CD4-positive, alpha-beta T cell treated with Interleukin-1 beta for 1 hour (primary cell): ENCODE measurements at regions not wholly inside any gene's neighbourhood (a gene's known extent, or its start where the extent isn't known, plus 50 kb on each side); places are given as distances from the start of the nearest gene placed in this dataset.
"Not testable (repeated sequence)": the region's sequence is repeated elsewhere in the genome, so short reads cannot be mapped to it uniquely, and the experiment has no call there.

Source experiments
- DNase-seq, 2 donors: peaks; one replicate each; pipeline ENCODE4 v3.0.0-alpha.2; 2020 to 2022

DNA sequence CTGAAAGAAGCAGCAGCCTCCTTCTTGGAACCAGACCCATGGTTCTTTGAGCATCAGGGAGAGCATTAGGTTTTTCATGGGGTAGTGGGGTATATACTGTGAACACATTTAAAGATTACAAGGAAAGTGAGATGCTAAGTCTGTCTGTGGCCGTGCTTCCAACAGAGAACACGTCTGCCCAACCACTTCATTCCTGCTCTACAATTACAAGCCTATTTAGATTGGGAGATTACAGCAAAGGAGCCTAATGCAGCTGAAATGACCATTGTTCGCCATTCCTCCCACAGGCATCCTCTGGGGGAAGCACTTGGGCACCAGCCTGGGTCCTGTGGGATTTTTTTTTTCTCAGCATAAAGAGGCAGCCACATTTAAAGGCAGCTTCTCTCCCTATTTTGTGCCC is 536.4 kb downstream of the XPNPEP1 start:
- no peak for DNase-seq

DNA sequence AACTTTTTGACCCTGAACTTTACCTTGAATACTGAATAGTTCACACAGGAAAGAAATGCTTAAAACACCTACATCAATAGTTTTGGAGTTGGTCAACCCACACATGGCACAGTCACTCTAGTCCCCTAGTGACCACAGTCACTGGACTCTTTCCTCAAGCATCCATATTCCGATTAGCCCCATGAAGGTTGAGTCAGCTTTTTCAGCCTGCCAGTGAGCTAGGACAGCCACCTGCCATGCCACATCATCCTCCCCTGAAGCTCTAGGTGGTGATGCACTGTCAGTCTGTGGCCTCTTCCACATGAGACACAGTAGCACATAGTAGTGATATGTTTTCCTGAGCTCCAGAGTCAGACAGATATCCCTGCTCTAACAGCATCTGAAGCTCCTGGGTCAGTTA is 537.2 kb downstream of the XPNPEP1 start:
- DNase-seq: no peak

DNA sequence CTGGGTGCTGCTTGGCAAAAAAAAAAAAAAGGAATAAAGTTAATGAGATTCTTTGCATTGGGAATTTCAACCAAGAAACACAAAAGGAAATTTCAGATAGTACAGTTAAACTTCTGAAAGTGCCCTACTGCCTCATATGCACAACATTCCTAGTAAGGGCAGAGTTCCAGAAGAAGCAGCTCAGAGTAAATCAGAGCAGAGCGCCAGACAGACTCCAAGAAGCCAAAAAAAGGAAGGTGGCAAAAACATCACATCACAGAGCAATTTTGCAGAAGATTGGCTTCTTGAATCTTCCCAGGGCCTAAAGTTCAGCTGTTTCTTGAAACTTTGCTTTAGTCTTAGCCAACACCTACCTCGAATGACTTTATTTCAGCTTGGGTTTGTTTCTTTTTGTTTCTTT is 544.1 kb downstream of the XPNPEP1 start:
- DNase-seq: no peak

DNA sequence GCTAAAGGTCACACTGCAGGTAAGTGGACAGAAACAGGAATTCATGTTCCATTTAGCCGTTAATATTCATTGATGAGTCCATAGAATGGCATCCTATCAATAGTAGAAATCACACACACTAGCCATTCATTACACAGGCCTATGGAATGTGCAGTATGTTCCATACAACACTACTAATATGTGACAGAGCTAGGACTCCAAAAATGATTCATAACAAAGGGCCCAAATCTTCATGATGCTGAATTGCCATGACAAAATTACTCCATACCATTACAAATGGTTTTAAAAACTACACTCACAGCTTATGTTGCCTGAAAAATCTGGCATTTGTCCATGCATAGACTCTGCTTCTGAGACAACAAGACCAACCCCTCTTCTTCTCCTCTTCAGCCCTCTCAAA is 549.1 kb downstream of the XPNPEP1 start:
- DNase-seq: no peak

DNA sequence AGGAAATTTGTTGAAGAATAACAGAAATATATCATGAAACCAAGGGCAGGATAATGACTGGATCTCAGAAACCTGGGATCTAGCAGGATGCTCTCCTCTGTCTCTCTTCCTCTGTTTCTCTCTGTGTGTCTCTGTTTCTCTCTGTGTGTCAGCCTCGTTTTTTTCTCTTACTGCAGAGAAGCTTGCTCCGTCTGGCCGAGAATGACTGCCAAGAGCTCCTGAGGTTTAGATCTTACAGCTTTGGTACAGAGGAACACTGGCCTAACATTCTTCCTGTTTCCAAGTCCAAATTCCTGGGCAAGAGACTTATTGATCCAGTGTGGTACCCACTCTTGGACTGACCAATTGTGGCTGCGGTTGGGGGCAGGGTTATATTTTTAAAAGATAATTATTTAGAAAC is 564.0 kb downstream of the XPNPEP1 start:
- DNase-seq: no peak

DNA sequence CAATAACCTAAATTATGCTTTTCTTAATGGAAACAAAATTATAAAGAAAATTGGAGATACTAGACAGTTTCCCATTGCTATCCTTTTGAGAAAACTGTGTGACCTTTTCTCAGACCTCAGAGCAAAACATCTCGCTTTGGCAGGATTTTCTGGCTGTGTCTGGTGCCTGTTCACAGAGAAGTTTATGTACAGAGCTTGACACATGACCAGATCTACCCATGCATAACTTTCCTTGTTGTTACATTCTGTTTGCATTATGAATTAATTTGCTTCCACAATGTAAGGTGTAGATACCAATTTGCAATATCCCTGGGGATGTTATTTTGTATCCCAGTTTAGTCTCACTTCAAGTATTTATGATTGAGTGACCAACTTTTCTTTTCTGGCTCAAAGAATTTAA is 565.0 kb downstream of the XPNPEP1 start:
- DNase-seq: no peak

DNA sequence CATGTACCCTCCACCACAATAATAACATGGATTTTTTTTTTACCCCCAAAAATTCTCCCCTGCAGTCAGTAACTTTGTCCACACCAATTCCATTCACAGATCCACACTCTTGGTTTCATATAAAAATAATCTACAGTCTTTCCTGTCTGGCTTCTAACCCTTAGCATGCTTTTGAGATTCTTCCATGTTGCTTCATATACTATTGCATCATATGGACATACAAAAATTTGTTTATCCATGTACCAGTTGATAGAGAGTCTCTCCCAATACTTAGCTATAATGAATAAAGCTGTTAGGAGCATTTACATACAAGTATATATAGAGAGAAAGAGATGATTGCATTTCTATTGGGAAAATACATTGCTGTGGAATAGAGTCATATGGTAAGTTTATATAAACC is 575.0 kb downstream of the XPNPEP1 start:
- DNase-seq: no peak

DNA sequence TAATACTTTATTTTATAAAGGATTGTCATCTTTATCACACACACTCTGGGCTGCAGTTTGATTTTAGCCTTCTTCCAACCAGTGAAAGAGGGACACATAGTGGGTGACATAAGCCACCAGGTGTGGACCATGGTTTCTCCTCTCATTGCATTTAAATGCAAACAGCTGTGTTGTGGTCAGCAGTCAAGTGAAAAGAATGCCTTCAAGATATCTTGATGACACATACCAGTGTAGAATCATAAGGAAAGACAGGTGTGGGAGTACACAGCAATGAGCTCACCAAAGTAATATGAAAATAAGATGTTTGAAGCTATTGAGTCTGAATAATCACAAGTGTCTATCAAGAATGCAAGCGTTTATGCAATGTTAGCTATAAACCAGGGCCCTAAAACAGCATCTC is 580.0 kb downstream of the XPNPEP1 start:
- DNase-seq: no peak

DNA sequence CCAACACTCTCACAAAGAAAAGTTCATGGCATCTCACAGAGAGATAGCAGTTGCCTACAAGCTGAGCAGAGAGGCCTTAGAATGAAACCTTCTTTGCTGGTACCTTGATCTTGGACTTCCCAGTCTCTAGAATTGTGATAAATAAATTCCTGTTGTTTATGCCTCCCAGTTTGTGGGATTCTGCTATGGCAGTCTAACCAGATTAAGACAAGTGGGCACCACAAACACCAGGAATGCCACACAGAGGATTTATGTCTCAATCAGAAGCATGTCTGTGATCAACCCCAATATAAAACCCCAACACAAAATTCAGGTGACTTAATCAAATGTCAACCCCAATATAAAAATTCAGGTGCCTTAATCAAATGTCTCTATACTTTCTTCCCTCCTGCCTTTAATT is 581.3 kb downstream of the XPNPEP1 start:
- no peak for DNase-seq

DNA sequence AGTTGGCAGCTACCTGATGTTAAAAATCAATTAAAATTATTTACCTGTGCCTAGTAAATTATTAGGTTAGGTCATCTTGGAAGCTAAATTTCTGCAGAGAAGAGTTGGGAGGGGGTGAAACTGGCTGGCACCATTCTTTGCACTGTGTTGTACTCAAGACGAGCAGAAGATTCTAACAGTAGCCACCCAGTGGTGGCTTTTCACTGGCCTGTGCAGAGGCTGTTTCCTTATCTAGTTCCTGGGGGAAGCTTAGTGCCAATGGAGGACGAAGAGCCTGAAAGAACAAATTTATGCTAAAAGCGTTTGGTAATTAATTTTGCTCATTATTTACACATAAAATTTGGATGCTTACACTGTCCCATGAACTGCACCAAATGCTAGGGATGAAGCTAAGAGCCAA is 595.3 kb downstream of the XPNPEP1 start:
- no peak for DNase-seq

DNA sequence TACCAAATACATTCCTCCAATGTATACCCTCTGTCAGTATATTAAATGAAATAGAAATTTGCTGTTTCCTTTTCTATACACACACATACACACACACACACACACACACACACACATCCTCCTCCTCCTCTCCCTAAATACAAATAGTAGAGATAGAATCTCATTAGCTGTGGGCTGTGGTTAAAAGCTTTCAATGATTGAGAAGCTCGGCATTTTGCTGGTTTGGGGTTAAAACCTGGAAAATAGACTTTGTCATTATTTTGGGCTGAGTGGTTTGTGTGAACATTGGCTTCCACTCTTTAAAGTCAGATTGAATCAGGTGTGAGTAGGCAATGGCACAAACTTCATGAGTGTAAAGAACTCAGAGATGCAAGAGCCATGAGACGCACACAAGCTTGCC is 596.0 kb downstream of the XPNPEP1 start:
- DNase-seq: no peak

DNA sequence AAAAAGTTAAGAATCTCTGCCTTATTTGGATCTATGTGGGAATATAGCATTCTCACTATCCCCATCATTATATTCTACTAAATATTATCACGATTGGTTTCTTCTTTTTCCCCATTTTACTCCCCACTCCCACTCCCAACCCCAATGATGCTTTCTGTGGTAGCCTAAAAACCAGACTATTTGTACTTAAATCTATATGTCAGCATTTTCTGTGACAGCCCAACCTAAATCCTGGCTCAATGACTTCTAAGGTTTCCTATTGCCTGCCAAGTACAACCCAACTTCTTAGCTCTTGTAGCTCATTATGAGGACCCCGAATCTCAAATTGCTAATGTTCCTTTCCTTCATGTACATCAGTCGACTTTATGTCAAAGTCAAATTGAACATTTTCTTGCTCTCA is 598.6 kb downstream of the XPNPEP1 start:
- no peak for DNase-seq

DNA sequence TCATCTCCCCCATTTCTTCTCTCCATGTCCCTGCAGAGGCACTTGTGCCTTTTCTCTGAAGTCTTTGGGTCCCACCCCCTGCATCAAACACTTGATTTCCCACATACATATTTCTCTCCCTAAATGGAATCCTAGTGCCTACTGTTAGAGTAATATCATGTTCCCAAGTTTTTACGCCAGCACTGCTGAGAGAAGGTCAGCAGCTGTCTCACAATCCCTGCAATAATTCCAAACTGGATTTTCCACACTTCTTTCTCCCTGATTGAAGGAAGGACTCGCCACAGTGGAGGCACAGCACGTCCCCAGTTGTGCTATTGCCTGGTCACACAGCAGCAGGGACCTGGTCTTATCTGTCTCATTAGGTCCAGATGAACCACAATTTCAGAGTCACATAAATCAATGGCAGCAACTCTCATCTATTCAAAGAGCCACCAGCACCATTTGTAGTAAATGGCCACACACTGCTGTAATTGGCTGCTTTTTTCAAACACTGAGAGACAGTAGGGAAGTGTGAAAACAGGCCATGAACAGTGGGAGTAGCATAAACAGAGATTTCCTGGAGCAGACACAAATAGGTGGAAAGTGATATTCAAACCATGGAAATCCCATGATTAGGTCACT is 605.5 kb downstream of the XPNPEP1 start:
- no peak for DNase-seq

DNA sequence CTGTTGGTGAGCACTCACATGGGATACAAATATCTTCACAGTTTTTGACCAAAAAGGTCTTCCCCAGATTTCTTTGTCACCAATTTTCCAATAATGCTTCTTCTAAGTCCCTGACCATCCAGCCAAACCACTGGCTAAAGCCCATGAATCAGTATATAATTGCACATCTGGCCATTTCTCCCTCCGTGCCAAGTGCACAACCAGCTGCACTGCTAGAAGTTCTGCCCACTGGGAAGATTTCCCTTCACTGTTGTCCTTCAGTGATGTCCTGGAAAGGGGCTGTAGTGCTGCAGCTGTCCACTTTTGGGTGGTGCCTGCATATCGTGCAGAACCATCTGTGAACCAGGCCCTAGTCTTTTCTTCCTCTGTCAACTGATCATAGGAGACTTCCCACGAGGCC is 609.3 kb downstream of the XPNPEP1 start:
- not testable (repeated sequence) for DNase-seq

DNA sequence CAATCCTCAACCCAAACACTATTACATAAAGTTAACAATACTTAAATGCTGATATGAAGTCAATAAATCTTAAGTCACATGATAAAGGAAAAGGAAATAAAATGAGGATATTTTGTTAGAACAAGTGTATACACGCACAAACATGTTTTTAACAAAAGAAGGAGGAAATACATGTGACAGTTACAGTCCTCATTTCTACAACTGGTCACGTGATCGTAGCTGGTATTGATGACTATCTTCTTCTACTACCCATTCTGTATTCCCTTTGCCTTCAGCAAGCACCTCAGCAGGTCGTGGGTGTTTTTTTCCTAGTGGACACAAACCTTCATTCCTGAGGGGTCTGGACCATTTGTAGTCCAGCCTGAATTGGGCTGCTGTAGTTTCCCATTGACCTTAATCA is 610.8 kb downstream of the XPNPEP1 start:
- not testable (repeated sequence) for DNase-seq

DNA sequence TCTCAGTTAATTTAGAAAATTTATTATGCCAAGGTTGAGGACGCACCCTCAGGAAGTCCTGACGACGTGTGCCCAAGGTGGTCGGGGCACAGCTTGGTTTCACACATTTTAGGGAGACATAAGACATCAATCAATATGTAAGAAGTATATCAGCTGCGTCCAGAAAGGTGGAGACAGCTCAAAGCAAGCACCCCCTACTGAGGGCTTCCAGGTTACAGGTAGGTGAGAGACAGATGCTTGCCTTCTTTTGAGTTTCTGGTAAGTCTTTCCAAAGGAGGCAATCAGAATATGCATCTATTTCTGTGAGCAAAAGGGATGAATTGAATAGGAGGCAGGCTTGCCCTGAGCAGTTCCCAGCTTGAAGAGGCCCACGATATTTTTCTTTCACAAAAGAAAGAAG is 614.3 kb downstream of the XPNPEP1 start:
- DNase-seq: no peak

DNA sequence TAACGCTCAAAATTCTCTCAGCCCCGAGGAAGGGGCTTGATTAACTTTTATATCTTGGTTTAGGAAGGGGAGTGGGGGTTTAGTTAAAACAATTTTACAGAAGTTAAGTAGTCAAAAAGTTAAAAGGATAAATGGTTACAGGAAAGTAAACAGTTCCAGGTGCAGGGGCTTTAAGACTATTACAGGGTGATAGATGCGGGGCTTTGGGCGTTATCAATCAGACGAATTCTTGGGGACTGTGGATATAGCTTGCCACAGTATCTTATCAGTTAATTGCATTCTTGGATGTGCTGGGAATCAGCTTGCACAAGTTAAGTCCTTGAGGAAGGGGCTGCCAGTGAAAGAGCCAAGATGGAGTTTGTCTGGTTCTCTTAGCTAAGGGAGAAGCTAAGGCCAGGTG is 616.2 kb downstream of the XPNPEP1 start:
- not testable (repeated sequence) for DNase-seq

DNA sequence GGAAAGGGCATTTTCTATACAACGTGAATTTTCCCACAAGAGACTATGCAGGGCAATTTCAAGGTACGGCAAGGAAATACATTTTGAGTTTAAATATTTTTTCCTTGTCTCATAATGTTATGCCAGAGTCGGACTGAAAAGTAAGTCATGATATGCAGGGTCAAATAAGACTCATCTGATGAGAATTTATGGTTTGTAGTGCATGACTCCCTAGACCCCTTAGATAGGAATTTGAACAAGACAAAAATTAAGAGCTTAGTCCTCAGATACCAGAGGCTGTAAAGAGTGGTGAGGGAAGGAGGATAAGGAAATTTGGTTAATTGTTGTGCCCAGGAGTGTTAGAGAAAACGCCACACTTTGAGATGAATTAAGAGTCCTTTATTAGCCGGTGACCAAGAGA is 616.6 kb downstream of the XPNPEP1 start:
- no peak for DNase-seq

DNA sequence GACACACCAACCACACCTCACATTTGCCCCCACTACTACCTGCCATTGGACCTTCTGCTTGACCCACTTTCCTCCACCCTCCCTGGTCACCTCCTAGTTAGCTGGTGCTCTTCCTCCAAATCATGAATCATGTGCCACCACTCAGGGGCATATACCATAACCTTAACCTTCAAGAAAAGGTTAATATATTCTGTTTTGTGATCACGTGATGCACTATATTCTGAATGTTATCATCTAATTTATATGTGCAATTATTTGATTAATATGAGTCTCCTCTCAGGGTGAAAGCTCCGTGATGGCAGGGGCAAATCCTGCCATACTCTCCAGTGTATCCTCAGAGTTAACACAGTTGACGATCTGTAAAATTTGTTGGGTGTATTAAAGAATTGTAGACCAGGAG is 635.5 kb downstream of the XPNPEP1 start:
- DNase-seq: no peak

DNA sequence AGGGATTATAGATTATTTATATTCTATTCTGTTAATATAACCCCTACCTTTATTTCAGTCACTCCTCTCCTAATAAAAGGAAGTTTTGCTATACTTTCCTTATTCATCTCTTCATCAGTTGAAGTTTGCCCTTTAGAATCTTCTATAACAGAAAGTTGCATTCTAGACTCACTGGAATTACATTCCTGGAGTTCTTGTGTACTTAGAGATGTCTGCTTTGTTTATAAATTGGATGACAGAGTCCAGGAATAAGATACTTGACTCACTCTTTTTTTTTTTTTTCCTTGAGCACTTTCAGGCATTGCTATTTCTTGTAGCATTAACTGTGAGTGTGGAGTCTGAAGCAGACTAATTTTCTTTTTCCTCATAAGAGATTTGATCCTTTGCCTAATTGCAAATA is 640.8 kb downstream of the XPNPEP1 start:
- no peak for DNase-seq

DNA sequence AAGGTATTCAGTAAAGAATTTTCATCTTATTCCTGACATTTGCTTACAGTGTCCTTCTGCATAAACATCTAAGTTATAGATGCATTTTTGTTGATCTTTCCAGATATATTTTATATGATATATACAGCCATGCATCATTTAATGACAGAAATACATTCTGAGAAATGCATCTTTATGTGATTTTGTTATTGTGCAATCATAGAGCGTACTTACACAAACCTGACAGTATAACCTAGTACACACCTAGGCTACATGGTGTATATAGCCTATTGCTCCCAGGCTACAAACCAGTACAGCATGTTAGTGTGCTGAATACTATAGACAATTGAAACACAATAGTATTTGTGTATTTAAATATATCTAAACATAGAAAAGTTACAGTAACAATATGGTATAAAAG is 642.0 kb downstream of the XPNPEP1 start:
- no peak for DNase-seq

DNA sequence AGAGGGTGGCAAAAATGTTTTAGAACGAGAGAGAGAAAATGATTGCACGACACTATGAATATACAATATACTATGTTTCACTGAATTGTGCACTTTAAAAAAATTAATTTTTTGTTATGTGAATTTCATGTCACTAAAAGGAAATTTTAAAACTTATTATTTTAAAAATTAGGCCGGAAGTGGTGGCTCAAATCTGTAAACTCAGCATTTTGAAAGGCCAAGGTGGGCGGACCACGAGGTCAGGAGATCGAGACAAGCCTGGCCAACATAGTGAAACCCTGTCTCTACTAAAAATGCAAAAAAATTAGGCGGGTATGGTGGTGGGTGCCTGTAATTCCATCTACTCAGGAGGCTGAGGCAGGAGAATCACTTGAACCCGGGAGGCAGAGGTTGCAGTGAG is 642.5 kb downstream of the XPNPEP1 start:
- DNase-seq: no peak

DNA sequence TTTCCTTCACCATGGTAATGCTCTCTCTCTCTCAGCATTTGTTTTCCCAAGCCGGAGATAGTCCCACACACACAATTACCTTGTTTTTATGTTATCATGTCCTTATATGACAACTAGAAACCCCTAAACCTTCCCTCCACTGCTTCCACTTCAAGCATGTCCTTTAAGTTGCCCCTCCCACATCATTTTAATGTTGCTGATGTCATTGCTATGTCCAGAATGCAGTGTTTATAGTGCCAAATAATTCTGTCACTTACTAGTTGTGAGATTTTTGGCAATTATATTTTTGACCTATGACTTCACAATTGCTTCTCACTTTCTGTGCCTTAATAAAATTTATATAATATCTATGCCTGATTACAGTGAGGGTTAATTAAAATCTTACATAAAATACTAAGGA is 645.9 kb downstream of the XPNPEP1 start:
- DNase-seq: no peak

DNA sequence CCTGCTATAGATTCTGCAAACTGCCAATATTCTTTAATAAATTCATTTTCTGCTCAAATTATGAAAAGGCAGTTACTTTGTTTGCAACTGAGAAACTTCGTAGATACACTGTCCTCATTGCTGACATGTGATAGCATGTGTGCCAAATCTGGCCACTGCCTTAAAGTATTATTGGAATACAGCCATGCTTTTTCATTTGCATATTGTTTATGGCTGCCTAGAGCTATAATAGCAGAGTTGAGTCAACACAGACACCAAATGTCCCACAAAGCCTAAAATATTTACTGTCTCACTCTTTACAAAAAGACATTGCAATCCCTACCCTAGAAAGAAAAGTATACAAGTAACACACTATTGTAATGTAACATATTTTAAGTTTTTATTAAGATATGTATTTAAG is 647.4 kb downstream of the XPNPEP1 start:
- DNase-seq: no peak

DNA sequence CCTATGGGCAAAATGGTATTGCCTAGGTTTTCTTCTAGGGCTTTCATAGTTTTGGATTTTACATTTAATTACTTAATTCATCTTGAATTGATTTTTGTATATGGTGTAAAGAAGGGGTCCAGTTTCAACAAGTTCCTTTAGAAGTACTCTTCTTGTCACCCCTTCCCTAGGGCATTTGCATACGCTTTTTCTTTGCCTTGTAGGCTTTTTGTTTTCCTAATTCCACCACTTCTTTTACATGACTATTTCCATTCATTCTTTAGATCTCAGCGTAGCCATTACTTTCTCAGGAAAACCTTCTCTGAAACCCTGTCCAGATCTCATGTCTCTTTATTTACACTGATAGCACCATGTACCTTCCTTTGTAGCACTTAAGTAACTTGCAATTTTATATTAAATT is 648.6 kb downstream of the XPNPEP1 start:
- no peak for DNase-seq

DNA sequence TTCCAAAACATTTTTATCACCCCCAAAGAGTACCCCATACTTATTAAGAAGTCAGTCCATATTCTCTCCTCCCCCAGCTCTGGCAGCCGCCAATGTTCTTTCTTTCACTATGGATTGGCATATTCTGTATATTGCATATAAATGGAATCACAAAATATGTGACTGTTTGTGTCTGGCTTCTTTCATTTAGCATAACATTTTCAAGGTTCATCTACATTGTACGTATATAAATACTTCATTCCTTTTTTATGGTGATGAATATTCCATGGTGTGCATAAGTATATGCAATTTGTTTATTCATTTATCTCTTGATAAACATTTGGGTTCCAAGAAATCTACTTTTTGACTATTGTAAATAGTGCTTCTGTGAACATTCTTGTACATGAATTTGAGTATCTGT is 653.1 kb downstream of the XPNPEP1 start:
- no peak for DNase-seq
